HepG2 (cell line): ENCODE measurements at regions not wholly inside any gene's neighbourhood (a gene's known extent, or its start where the extent isn't known, plus 50 kb on each side); places are given as distances from the start of the nearest gene placed in this dataset.
A peak's percentile ranks its signal among the peaks of the same experiment; 100 is the strongest.

Experiments
- BATF2 ChIP-seq: sonication (generic); formaldehyde crosslinking; IDR thresholded peaks from 2 replicates; pipeline ENCODE4 v1.8.0; 2022; ENCODE audit warnings: mild to moderate bottlenecking, missing genetic modification reagents, moderate library complexity
- DNMT1 ChIP-seq: sonication (generic); formaldehyde crosslinking; IDR thresholded peaks from 2 replicates; pipeline ENCODE4 v1.5.1; 2020; ENCODE audit warnings: mild to moderate bottlenecking, missing genetic modification reagents
- FOXM1 ChIP-seq: sonication (generic); formaldehyde crosslinking; IDR thresholded peaks from 2 replicates; pipeline ENCODE4 v1.5.0; 2020; ENCODE audit warnings: missing genetic modification reagents
- HMGXB3 ChIP-seq: sonication (generic); formaldehyde crosslinking; IDR thresholded peaks from 2 replicates; pipeline ENCODE4 v1.4.0; 2020; ENCODE audit warnings: missing genetic modification reagents, borderline replicate concordance
- RNF2 ChIP-seq: fragments of 450-650 bp; conservative IDR thresholded peaks from 2 replicates; pipeline ENCODE4 v1.6.1; 2016; ENCODE audit warnings: low read depth
- SMAD3 ChIP-seq: sonication (generic); formaldehyde crosslinking; IDR thresholded peaks from 2 replicates; pipeline ENCODE4 v1.4.0; 2020; ENCODE audit warnings: missing genetic modification reagents
- TBP ChIP-seq: sonication (generic); formaldehyde crosslinking; IDR thresholded peaks from 2 replicates; pipeline ENCODE4 v1.5.0; 2020; ENCODE audit warnings: missing genetic modification reagents
- UBTF ChIP-seq: sonication (generic); formaldehyde crosslinking; IDR thresholded peaks from 2 replicates; pipeline ENCODE4 v1.4.0; 2020; ENCODE audit warnings: mild to moderate bottlenecking, missing genetic modification reagents
- ZBTB14 ChIP-seq: sonication (generic); formaldehyde crosslinking; IDR thresholded peaks from 2 replicates; pipeline ENCODE4 v1.4.0; 2020; ENCODE audit warnings: missing genetic modification reagents
- ZFY ChIP-seq: sonication (generic); formaldehyde crosslinking; IDR thresholded peaks from 2 replicates; pipeline ENCODE4 v1.4.0; 2020; ENCODE audit warnings: missing genetic modification reagents
- ZNF276 ChIP-seq: sonication (generic); formaldehyde crosslinking; IDR thresholded peaks from 2 replicates; pipeline ENCODE4 v1.4.0; 2020; ENCODE audit warnings: mild to moderate bottlenecking, low read depth, missing genetic modification reagents
- ZNF646 ChIP-seq: sonication (generic); formaldehyde crosslinking; IDR thresholded peaks from 2 replicates; pipeline ENCODE4 v1.9.0; 2021; ENCODE audit warnings: mild to moderate bottlenecking, missing genetic modification reagents
- ZNF839 ChIP-seq: sonication (generic); formaldehyde crosslinking; IDR thresholded peaks from 2 replicates; pipeline ENCODE4 v1.4.0; 2020; ENCODE audit warnings: missing genetic modification reagents, mild to moderate bottlenecking, borderline replicate concordance

- TF ChIP-seq BATF2 (no peak), DNMT1 (no peak), ZFY (peak; percentile 31), HMGXB3 (CRISPR knock-in tag) (no peak), TBP (no peak), ZBTB14 (CRISPR knock-in tag) (no peak), SMAD3 (no peak), FOXM1 (no peak), ZNF646 (CRISPR knock-in tag) (no peak), ZNF839 (CRISPR knock-in tag) (no peak), RNF2 (no peak), ZNF276 (no peak), UBTF (CRISPR knock-in tag) (peak; percentile 65; the same call in 1 of the 2 replicates)
Measured at GRCh38 chr15:34514251-34514670, 69.2 kb downstream of the GOLGA8B start (continued).
